Erythroblast (primary cell): ENCODE measurements at regions not wholly inside any gene's neighbourhood (a gene's known extent, or its start where the extent isn't known, plus 50 kb on each side); places are given as distances from the start of the nearest gene placed in this dataset.

Experiments used
- GATA1 ChIP-seq: IDR thresholded peaks from 2 replicates; pipeline ENCODE4 v1.6.1; 2011; ENCODE audit warnings: low read depth, mild to moderate bottlenecking, control low read depth, low read length, moderate library complexity
- POLR2A ChIP-seq: IDR thresholded peaks from 2 replicates; pipeline ENCODE4 v1.6.1; 2011; ENCODE audit warnings: mild to moderate bottlenecking, low read length

DNA sequence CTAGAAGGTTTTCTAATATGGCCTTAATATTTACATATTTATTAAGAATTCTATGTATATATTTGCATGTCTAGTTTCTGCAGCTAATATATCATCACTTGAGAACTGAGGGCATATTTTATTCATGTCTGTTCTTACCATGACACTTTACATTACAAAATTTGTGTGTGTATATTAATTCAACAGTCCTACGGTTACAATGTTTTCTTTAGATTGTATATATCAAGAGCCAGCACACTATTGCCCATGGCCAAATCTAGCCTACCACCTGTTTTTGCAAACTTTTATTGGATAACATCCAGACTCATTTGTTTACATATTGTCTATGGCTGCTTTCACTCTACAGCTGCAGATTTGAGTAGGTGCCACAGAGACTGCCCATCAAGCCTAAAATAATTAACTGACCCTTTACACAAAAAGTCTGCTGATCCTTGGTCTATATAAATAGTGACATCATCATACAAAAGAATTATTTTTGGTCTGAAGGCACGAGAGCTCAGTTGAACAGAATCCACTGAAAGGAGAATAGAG lies 577.4 kb upstream of the PBX1 start:
- TF ChIP-seq POLR2A (no peak), GATA1 (no peak)
